ENCODE measurements at regions not wholly inside any gene's neighbourhood (a gene's known extent, or its start where the extent isn't known, plus 50 kb on each side); places are given as distances from the start of the nearest gene placed in this dataset.
A peak's percentile ranks its signal among the peaks of the same experiment; 100 is the strongest.

GRCh38 chrX:137823257-137823656 lies 257.3 kb downstream of the ZIC3 start:
- TF ChIP-seq CTCF (IDR thresholded peaks at IDR 0.05): peak in 1 of 6 experiments; percentile 23
- TF ChIP-seq POLR2A (IDR thresholded peaks at IDR 0.05): no peak
